D721Med (cell line): ENCODE measurements at regions not wholly inside any gene's neighbourhood (a gene's known extent, or its start where the extent isn't known, plus 50 kb on each side); places are given as distances from the start of the nearest gene placed in this dataset.

Experiments
- DNase-seq: peaks from one replicate; pipeline ENCODE4 v3.0.0; 2011; ENCODE audit warnings: low spot score; ENCODE audit not compliant: insufficient read length
- FAIRE-seq: peaks from 2 replicates; lab custom pipeline; 2011; peaks lifted over from hg19 to GRCh38; lab: Jason Lieb, UNC
- TF ChIP-seq, protein P1 (sequence below): IDR thresholded peaks from 2 replicates; pipeline ENCODE4 v1.5.1; 2012; ENCODE audit warnings: mild to moderate bottlenecking, control low read depth; ENCODE audit not compliant: insufficient read depth; ENCODE audit errors: missing control alignments

DNA sequence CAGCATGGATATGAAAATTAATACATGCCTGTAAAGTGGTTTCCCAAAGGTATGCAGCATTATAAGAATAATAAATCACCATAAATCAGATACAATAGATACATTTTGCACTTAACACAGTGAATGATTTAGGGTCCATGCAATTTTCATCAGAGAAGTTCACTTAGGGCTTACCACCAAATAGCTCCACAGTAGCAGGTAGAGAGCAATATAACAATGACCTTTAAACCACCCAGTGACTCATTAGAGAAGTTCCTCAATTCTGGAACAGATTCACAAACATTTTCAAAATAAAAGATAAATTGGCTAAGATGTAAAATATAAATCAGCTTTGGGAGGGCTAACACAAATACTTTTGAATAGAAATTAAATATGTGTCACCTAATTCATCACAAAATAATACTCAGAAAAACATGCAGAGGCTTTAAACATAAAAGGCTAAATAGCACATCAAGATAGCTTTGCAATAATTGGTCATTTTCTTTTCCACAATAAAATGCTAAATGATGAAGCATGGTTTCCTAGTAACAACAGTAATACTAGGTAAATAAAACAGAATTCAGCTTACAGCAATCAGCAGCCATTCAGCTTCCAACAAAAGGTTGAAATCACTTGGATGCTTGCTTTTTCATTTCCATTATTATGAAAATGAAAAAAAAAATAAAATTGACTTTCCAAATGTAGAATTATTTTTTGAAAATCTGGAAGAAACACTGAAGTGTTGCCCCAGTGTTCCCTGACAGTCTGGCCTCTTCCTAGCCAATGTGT is 84.3 kb upstream of the NBEA start:
- no peak for DNase-seq
- no peak for FAIRE-seq
- TF ChIP-seq, protein P1, sequence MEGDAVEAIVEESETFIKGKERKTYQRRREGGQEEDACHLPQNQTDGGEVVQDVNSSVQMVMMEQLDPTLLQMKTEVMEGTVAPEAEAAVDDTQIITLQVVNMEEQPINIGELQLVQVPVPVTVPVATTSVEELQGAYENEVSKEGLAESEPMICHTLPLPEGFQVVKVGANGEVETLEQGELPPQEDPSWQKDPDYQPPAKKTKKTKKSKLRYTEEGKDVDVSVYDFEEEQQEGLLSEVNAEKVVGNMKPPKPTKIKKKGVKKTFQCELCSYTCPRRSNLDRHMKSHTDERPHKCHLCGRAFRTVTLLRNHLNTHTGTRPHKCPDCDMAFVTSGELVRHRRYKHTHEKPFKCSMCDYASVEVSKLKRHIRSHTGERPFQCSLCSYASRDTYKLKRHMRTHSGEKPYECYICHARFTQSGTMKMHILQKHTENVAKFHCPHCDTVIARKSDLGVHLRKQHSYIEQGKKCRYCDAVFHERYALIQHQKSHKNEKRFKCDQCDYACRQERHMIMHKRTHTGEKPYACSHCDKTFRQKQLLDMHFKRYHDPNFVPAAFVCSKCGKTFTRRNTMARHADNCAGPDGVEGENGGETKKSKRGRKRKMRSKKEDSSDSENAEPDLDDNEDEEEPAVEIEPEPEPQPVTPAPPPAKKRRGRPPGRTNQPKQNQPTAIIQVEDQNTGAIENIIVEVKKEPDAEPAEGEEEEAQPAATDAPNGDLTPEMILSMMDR = no peak

DNA sequence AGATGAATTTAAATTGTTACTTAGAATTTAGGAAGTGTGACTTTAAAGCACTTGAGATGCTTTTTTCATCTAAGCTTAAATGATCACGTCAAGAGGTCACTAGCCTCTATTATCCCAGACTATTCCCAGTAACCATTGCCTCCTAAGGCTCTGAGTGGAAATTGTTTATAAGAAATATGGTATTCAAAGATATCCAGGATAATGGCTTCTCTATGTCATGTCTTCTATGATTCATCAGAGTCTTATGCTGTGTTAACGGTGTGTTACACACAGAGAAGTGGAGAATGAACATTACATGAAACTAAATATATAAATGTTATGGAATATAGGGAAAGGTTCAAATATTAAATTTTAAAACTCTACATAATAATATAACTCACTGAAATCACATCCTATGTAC is 79.8 kb upstream of the NBEA start:
- TF ChIP-seq, protein P1 = no peak
- DNase-seq (no peak), FAIRE-seq (no peak)

DNA sequence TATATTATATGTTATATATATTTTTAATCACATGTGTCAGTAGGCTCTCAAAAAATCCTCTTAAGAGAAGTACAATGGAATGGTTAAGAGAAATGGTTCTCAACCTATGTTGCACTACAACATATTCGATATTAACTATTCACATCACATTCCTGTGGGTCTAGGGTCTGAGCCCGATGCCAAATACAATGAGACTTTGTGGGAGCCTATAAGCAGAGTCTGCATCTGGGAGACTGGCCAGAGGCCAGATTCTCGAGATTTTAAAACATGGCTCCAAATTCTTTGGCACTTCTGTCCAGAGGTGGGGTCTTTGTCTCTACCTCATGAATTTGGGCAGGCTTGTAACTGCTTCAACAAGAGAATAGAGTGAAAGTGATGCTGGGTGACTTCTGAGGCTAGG is 79.4 kb upstream of the NBEA start:
- TF ChIP-seq, protein P1 = no peak
- no peak for FAIRE-seq
- no peak for DNase-seq

DNA sequence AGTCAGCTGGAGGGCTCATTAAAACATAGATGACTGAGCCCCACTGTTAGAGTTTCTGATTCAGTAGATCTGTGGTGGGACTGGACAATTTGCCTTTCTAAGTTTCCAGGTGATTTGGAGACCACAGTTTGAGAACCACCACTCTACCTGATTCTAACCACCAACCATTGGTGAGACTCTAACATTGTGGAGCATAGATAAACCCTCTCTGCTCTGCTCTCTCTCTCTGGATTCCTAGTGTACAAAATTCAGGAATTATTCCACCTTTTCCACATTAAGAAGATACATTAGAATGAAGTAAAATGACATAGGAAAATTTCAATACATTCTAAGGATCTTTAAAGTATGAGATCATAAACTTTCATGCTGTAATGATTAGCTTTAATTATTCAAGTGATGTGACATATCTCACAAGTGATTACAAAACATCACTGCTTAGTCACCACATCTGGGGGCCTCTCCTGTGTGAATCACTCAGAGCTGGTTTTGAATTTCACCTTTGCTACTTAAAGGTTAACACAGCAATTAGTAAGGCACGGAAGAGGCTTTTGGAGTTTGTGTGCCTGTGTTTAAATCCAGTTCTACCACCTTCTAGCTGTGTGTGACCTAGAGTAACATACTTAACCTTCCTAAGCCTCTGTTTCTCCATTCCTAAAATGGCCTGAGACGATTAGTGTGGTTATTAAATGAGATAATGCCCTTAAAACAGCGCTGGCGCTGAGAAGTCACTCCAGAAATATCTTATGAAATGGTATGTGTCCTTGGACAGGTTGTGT is 78.5 kb upstream of the NBEA start:
- peak; percentile 90 for FAIRE-seq
- no peak for DNase-seq
- TF ChIP-seq, protein P1 = no peak

DNA sequence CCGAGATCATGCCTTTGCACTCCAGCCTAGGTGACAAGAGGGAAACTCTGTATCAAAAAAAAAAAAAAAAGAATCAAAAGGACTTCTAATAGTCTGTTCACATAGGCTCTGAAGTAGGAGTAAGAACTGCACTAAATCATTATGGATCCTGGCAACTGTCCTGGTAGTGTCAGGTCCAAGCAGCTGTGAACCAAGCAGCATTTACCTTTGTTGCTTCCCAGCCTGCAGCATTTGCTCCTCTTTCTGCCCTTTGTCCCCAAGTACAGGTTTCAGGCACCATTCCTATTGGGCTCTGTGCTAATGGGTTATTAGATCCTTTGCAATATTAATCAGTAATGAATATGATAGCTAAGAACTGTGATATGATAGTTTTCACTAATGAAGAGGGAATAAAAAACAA is 77.4 kb upstream of the NBEA start:
- no peak for FAIRE-seq
- TF ChIP-seq, protein P1 = no peak
- DNase-seq = no peak

DNA sequence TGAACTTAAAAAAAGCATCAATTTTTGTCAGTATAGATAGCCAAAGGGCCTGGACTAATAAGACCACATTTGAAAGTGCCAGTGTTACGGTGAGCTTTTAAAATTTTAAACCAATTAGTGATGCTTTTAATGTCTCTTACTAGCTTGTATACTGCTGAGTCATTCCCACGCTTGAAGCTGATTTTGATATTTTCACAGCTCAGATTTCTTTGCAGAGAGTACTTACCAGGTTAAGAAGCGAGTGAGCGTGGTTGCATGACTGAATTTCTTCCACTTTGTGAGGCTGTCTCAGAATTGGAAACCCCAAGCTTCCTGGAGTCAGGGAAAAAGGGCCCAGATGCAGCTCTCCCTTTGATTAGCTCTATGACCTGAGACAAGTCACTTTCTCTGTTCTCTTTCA is 74.5 kb upstream of the NBEA start:
- FAIRE-seq = no peak
- TF ChIP-seq, protein P1 = no peak
- no peak for DNase-seq

DNA sequence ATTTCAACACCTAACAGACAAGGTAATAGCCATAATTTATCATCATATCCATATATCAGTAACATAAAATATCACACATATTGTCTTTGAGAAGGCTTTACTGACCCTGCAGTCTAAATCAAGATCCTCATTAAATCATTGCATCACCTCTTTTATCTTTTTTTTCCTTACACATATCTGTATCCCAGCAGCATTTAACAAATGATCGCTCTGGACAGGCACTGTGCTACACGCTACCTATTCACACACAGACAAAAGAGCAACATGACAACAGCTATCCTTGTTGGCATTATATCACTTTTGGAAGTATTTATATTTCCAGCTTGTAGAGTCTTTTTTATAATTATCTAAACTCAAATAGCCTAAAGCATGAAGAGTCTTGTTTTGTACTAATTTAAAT is 73.3 kb upstream of the NBEA start:
- DNase-seq (no peak), FAIRE-seq (no peak)
- TF ChIP-seq, protein P1 = no peak
